HG03196 (cell line): ENCODE measurements at regions not wholly inside any gene's neighbourhood (a gene's known extent, or its start where the extent isn't known, plus 50 kb on each side); places are given as distances from the start of the nearest gene placed in this dataset.

Source experiments
- ATAC-seq: cut with Tn5 transposase; IDR thresholded peaks from one replicate; pipeline ENCODE4 v1.9.1; 2021; ENCODE audit not compliant: unreplicated experiment

GRCh38 chr17:72439893-72440502 is 319.2 kb downstream of the SOX9 start:
- no peak for ATAC-seq

GRCh38 chr17:72440961-72441360 is 320.1 kb downstream of the SOX9 start:
- no peak for ATAC-seq

- no peak for ATAC-seq
Measured at GRCh38 chr17:72441909-72442308, 321.1 kb downstream of the SOX9 start.

- ATAC-seq, result no peak
Measured at GRCh38 chr17:72444517-72445054, 323.8 kb downstream of the SOX9 start.

- no peak for ATAC-seq
Measured at GRCh38 chr17:72445055-72445991, 324.5 kb downstream of the SOX9 start.

- ATAC-seq, result no peak
Measured at GRCh38 chr17:72446118-72446517, 325.3 kb downstream of the SOX9 start.

GRCh38 chr17:72446525-72447250 is 325.9 kb downstream of the SOX9 start:
- no peak for ATAC-seq

- ATAC-seq, result no peak
Measured at GRCh38 chr17:72447251-72447640, 326.4 kb downstream of the SOX9 start.

- ATAC-seq, result no peak
Measured at GRCh38 chr17:72448019-72448418, 327.2 kb downstream of the SOX9 start.

- no peak for ATAC-seq
Measured at GRCh38 chr17:72452286-72453173, 331.7 kb downstream of the SOX9 start.

GRCh38 chr17:72454342-72454741 is 333.5 kb downstream of the SOX9 start:
- no peak for ATAC-seq

GRCh38 chr17:72455562-72455961 is 334.7 kb downstream of the SOX9 start:
- no peak for ATAC-seq

GRCh38 chr17:72456075-72456474 is 335.3 kb downstream of the SOX9 start:
- ATAC-seq, result no peak

- no peak for ATAC-seq
Measured at GRCh38 chr17:72457712-72458111, 336.9 kb downstream of the SOX9 start.

- no peak for ATAC-seq
Measured at GRCh38 chr17:72458301-72458700, 337.5 kb downstream of the SOX9 start.

- no peak for ATAC-seq
Measured at GRCh38 chr17:72460711-72461110, 339.9 kb downstream of the SOX9 start.

- no peak for ATAC-seq
Measured at GRCh38 chr17:72461757-72462156, 340.9 kb downstream of the SOX9 start.

GRCh38 chr17:72462407-72462806 is 341.6 kb downstream of the SOX9 start:
- no peak for ATAC-seq

- no peak for ATAC-seq
Measured at GRCh38 chr17:72462814-72463213, 342.0 kb downstream of the SOX9 start.

- ATAC-seq, result peak; percentile 41
Measured at GRCh38 chr17:72463287-72464102, 342.7 kb downstream of the SOX9 start.
